Endodermal cell (in vitro differentiated cells): ENCODE measurements at regions not wholly inside any gene's neighbourhood (a gene's known extent, or its start where the extent isn't known, plus 50 kb on each side); places are given as distances from the start of the nearest gene placed in this dataset.
A peak's percentile ranks its signal among the peaks of the same experiment; 100 is the strongest.

ENCODE experiments used
- DNase-seq: peaks from one replicate; pipeline ENCODE4 v3.0.0-alpha.2; 2017
- H3K27ac ChIP-seq: 2 replicates; pipeline ENCODE4 v1.5.1; 2013; ENCODE audit warnings: mild to moderate bottlenecking, low read depth, low read length, moderate library complexity
- H3K27me3 ChIP-seq: 2 replicates; pipeline ENCODE4 v1.6.1; 2013; ENCODE audit warnings: mild to moderate bottlenecking, low read length, moderate library complexity; ENCODE audit not compliant: insufficient read depth, control insufficient read depth, poor library complexity, severe bottlenecking
- H3K36me3 ChIP-seq: 2 replicates; pipeline ENCODE4 v1.7.0; 2013; ENCODE audit warnings: mild to moderate bottlenecking, low read length, moderate library complexity; ENCODE audit not compliant: control insufficient read depth, insufficient read depth
- H3K4me1 ChIP-seq: one replicate; pipeline ENCODE4 v1.7.0; 2013; ENCODE audit warnings: low read length; ENCODE audit not compliant: control insufficient read depth, insufficient read depth
- H3K4me3 ChIP-seq: 2 replicates; pipeline ENCODE4 v1.5.1; 2013; ENCODE audit warnings: mild to moderate bottlenecking, low read length, moderate library complexity
- H3K9ac ChIP-seq: 2 replicates; pipeline ENCODE4 v1.6.1; 2013; ENCODE audit warnings: mild to moderate bottlenecking, low read length, moderate library complexity; ENCODE audit not compliant: poor library complexity, severe bottlenecking; ENCODE audit errors: extremely low read depth
- H3K9me3 ChIP-seq: 2 replicates; pipeline ENCODE4 v1.6.1; 2013; ENCODE audit warnings: mild to moderate bottlenecking, low read length, moderate library complexity; ENCODE audit not compliant: control insufficient read depth
- H3K27ac Mint-ChIP-seq: 2 replicates; pipeline ENCODE4 v1.8.0; 2020; ENCODE audit warnings: mixed read lengths
- H3K27me3 Mint-ChIP-seq: 2 replicates; pipeline ENCODE4 v1.8.0; 2021; ENCODE audit warnings: mild to moderate bottlenecking, mixed read lengths; ENCODE audit not compliant: insufficient read depth
- H3K36me3 Mint-ChIP-seq: 2 replicates; pipeline ENCODE4 v1.8.0; 2020; ENCODE audit warnings: low read depth, mixed read lengths
- H3K4me1 Mint-ChIP-seq: 2 replicates; pipeline ENCODE4 v1.8.0; 2020; ENCODE audit warnings: mixed read lengths
- H3K4me3 Mint-ChIP-seq: 2 replicates; pipeline ENCODE4 v1.8.0; 2020; ENCODE audit warnings: mild to moderate bottlenecking, moderate library complexity, mixed read lengths
- H3K9me3 Mint-ChIP-seq: 2 replicates; pipeline ENCODE4 v1.8.0; 2020; ENCODE audit warnings: mild to moderate bottlenecking, mixed read lengths
- CTCF ChIP-seq: fragments of 200-600 bp; sonication (generic); conservative IDR thresholded peaks from 2 replicates; pipeline ENCODE4 v1.5.0; 2021; ENCODE audit warnings: antibody characterized with exemption, mild to moderate bottlenecking
- WGBS, 2 experiments: methylation state at CpG; one replicate each; pipeline versions ENCODE4 v1.1.5 to v1.1.7; 2013; ENCODE audit warnings: missing lambda C conversion rate in 2 of 2, mixed read lengths in 1 of 2; ENCODE audit not compliant: insufficient coverage in 1 of 2, insufficient read length in 1 of 2; 5-methylcytosine and 5-hydroxymethylcytosine counted together

GRCh38 chr5:171593976-171594375, 174.5 kb downstream of the FGF18 start:
- DNase-seq = peak; percentile 25
- no peak overlapping the region for H3K9ac ChIP-seq
- Mint-ChIP-seq H3K4me1 (no peaks in the 10 kb centered on the region), H3K9me3 (peaks cover 5% of the 10 kb centered on the region), H3K27me3 (peaks cover 2% of the 10 kb centered on the region), H3K4me3 (no peak overlapping the region), H3K36me3 (no peaks in the 10 kb centered on the region), H3K27ac (no peak overlapping the region)
- no peaks in the 10 kb centered on the region for H3K4me1 ChIP-seq
- WGBS, 2 experiments = 95 to 100% methylated on average over 1 to 2 of the region's 2 CpGs
- H3K27me3 ChIP-seq = no peaks in the 10 kb centered on the region
- no peaks in the 10 kb centered on the region for H3K9me3 ChIP-seq
- no peaks in the 10 kb centered on the region for H3K36me3 ChIP-seq
- no peak for TF ChIP-seq CTCF
- no peak overlapping the region for H3K27ac ChIP-seq
- H3K4me3 ChIP-seq = no peak overlapping the region

- Histone ChIP-seq H3K4me3 (no peak overlapping the region), H3K36me3 (no peaks in the 10 kb centered on the region), H3K27ac (no peak overlapping the region), H3K4me1 (no peaks in the 10 kb centered on the region), H3K9me3 (no peaks in the 10 kb centered on the region), H3K27me3 (no peaks in the 10 kb centered on the region), H3K9ac (no peak overlapping the region)
- no peak for TF ChIP-seq CTCF
- H3K36me3 Mint-ChIP-seq = no peaks in the 10 kb centered on the region
- WGBS, 2 experiments = 89 to 92% methylated on average over 2 to 3 of the region's 3 CpGs
- peaks cover 2% of the 10 kb centered on the region for H3K27me3 Mint-ChIP-seq
- no peaks in the 10 kb centered on the region for H3K4me1 Mint-ChIP-seq
- peak; percentile 10 for DNase-seq
- H3K4me3 Mint-ChIP-seq = no peak overlapping the region
- no peak overlapping the region for H3K27ac Mint-ChIP-seq
- peaks cover 5% of the 10 kb centered on the region for H3K9me3 Mint-ChIP-seq
Measured at GRCh38 chr5:171595401-171595800, 176.0 kb downstream of the FGF18 start.

GRCh38 chr5:171595801-171596231, 176.4 kb downstream of the FGF18 start:
- Mint-ChIP-seq H3K9me3 (peaks cover 5% of the 10 kb centered on the region), H3K27me3 (peaks cover 2% of the 10 kb centered on the region), H3K36me3 (no peaks in the 10 kb centered on the region), H3K4me1 (no peaks in the 10 kb centered on the region), H3K4me3 (no peak overlapping the region), H3K27ac (no peak overlapping the region)
- no peak for TF ChIP-seq CTCF
- no peaks in the 10 kb centered on the region for H3K4me1 ChIP-seq
- no peak overlapping the region for H3K4me3 ChIP-seq
- H3K36me3 ChIP-seq = no peaks in the 10 kb centered on the region
- H3K9me3 ChIP-seq = no peaks in the 10 kb centered on the region
- H3K9ac ChIP-seq = no peak overlapping the region
- no peak for DNase-seq
- H3K27ac ChIP-seq = no peak overlapping the region
- WGBS, 2 experiments = 81 to 90% methylated on average over 2 to 3 of the region's 3 CpGs
- no peaks in the 10 kb centered on the region for H3K27me3 ChIP-seq
